ENCODE measurements at regions not wholly inside any gene's neighbourhood (a gene's known extent, or its start where the extent isn't known, plus 50 kb on each side); places are given as distances from the start of the nearest gene placed in this dataset.

DNA sequence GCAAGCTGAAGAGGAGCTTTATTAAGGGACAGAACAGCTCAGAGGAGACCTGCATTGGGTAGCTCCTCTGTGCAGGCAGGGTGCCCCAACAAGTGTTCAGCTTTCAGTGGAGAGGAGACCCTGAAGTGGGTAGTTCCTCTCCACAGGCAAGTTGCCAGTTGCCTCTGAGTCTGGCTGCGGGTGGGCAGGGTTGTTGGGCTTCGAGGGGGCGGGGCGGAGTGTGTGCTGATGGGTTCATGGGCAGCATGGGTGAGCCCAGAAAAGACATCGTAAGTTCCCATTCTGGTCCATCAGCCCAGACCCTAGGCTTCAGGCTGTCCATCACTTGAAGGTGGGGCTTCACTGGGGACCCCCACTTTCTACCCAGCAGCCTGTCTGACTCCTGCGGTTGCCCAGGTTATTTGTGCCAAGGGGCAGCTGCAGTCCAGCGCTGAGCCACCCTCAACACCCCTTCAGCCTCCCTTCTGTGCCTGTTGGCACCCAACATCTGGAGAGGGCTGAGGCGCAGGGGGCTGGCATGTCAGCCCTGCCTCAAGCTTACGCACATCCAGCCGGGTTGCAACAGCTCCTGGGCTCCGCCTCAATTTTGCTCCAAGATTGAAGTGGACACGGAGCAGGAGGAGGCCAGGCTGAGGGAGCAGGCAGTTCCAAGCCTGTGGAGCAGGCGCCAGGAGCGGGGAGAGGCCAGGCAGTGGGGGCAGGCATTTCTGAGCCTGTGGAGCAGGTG is 350.5 kb upstream of the PCDH20 start:
- no peak for DNase-seq (ENCODE audit: low read depth)

DNA sequence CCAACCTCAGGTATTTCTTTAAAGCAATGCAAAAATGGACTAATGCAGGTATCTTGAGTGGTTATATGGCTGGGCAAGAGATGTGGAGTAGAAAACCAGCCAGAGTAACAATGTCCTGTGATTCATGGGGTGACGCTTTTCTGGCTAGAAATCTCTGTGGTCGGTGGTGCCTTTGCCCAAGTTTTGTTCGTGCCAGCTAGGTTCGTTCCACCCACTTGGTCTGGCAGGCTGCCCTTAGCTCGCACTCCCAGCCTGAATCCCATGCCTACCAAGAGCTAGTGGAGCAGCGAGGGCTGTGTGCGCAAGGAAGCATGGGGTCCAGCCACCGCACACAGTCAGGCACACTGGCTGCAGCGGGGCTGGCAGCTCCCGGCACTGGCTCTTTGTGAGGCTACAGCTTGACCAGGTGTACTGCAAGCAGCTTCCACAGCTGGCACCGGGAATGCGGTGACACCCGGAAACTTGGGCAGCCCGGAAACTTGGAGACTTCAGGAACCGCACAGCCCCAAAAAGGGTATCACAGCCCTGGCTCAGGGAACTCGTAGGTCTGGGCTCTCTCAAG is 349.6 kb upstream of the PCDH20 start:
- no peak for DNase-seq (ENCODE audit: low read depth)

DNA sequence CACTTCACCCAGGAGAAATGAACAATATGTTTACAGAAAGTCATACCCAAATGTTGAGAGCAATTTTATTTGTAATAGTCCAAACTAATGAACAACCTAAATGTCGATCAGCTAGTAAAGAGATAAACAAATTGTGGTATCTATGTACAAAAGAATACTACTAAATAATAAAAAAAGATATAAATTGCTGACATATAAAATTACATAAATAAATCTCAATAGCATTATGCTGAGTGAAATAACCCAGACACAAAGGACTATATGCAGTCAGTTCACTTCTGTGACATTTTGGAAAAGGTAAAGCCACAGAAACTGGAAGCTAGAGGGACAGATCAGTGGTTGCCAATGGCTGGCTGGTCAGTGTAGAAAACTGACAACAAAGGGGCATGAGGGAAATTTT is 346.0 kb upstream of the PCDH20 start:
- DNase-seq (ENCODE audit: low read depth): no peak

DNA sequence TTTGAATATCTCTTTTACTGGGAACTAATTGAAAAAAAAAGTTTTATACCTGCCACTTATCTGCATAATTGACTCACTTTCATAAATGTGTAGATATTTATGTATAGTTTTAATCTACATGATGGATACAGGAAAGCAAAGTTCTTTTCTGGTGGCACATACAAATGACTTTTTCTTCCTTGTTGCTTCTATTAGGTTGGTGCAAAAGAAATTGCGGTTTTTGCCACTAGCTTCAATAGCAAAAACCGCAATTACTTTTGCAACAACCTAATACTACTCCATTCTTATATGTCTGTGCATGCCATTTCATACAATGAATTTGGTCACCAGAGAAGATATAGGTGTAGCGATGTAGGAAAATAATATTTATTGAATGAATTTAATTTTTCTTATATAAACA is 344.5 kb upstream of the PCDH20 start:
- DNase-seq (ENCODE audit: low read depth): no peak

DNA sequence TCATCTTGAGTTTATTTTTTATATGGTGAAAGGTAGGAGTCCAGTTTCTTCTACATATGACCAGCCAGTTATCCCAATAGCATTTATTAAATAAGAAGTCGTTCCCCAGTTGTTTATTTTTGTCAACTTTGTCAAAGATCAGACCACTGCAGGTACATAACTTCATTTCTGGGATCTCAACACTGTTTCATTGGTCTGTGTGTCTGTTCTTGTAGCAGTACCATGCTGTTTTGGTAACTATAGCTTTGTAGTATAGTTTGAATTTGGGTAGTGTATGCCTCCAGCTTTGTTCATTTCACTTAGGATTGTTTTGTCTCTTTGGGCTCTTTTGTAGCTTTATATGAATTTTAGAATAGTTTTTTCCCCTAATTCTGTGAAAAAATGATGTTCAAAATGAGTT is 340.4 kb upstream of the PCDH20 start:
- no peak for DNase-seq (ENCODE audit: low read depth)

DNA sequence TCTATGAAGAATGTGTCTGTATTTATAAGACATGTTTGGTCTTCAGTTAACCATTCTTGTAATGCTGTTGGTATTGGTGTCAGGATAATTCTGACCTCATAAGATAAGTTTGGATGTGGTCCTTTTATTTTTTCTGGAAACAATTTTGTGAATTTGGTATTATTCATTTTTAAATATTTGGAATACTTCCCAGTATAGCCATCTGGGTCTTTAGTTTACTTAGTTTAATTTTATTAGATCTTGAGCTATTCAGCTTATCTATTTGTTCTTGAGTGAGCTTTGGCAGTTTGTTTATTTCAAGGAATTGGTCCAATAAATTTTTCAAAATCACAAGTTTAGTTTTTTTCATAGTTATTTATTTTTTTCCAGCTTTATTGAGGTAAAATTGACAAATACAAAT is 335.4 kb upstream of the PCDH20 start:
- no peak for DNase-seq (ENCODE audit: low read depth)

DNA sequence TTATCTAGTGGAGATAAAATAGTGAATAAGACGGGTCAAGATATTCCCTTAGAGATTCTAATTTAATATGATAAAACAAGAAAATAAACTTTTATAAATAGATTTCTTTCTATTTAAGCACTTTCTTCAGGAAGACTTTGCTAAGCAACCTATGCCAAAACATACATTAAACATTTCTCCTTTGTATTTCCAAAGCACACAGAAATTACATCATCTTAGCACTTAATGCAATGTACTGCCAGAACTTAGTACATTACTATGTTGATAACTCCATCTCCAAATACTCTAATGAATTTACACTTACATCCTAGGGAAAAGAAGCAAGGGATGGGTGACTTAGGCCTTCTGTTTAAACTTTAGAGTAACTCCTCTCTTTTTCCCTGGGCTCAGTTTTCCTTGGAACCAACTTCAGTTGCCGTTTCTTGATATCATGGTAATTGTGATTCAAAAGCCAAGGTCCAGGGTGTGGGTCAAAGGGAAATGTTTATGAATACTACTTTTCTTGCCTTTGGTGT is 322.6 kb upstream of the PCDH20 start:
- no peak for DNase-seq (ENCODE audit: low read depth)

DNA sequence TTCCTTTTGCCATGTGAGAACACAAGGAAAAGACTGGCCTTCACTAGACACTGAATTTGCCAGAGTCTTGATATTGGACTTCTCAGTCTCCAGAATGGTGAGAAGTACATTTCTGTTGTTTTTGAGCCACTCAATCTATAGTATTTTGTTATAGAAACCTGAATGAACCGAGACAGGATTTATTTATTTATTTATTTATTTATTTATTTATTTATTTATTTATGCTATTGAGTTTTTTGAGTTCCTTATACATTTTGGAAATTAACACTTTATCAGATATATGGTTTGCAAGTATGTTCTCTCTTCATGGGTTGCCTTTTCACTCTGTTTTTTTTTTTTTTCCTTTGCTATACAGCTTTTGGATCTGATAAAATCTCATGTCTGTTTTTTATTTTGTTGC is 319.0 kb upstream of the PCDH20 start:
- DNase-seq (ENCODE audit: low read depth): no peak

DNA sequence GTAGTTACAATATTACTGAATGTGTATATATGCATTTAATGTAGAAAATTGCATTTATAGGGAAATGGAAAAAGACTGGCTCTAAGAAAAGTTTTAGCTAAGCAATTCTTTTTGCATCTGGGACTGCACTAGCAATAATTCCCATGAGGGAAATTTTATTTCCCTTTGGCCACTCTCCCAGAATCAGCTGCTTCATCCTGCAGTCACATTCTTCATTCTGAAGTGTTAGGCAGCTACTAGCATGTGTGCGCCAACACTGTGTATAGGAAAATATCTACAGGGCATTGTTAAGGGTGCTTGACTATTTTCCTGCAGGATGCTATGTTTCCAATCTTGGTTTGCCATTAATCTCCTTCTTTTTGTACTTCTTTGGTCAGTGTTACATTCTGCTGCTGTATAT is 312.8 kb upstream of the PCDH20 start:
- DNase-seq (ENCODE audit: low read depth): no peak

DNA sequence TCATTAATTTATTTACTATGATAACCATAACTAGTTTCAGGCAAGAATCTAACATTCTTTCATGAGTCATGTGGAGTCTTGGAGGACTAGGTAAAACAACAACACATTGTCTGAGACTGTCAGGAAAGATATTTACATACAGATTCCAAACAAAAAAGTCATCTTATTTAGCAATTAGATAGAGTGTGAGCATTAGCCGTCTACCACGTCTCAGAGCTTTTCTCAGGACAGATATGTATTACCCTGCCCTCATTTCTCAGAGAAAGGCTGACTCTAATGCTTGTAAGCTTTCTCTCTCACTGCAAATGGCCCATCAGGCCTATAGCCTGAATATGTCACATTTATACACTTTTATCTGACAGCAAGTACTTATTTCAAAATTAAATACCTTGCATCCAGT is 312.1 kb upstream of the PCDH20 start:
- DNase-seq (ENCODE audit: low read depth): peak; percentile 1

DNA sequence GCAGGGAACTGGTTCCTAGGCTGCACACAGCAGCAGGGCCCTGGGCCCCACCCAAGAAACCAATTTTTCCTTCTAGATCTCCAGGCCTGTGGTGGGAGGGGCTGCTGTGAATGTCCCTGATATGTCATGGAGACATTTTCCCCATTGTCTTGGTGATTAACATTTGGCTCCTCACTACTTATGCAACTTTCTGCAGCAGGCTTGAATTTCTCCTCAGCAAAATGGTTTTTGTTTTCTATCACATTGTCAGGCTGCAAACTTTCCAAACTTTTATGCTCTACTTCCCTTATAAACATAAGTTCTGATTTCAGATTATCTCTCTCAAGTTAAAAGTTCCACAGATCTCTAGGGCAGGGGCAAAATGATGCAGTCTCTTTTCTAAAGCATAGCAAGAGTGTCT is 310.2 kb upstream of the PCDH20 start:
- no peak for DNase-seq (ENCODE audit: low read depth)

DNA sequence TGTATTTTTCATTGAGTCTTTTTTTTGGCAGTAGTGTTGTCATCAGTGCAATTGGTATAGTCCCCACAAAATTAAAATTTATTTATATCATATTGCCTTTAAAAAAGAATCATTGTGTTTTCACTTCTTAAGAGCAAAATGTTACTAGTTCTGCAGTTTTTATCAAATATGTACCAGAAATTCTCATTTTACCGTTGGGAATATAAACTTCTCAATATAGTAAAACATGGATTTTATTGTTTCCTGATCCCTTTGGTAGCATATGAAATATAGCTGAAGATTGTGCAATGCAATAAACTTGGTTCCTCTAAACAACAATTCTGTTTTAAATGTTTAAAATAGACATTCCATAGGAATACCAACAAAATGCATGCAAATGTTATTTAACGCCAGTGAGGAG is 306.5 kb upstream of the PCDH20 start:
- DNase-seq (ENCODE audit: low read depth): no peak

DNA sequence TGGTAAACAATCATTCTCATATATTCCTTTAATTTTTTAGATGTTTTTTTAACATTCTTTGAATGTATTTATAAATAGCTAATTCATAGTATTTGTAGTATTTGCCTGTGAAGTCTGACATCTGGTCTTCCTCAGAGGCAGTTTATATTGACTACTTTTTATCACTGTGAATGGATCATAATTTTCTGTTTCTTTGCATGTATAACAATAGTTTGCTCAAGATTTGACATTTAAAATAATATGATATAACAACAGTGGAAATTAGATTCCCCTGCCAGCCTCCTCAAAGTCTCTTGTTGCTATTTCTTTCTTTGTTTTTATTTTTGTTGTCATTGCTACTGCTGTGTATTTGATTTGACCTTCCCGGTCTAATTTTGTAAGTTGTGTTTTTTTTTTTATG is 297.0 kb upstream of the PCDH20 start:
- DNase-seq (ENCODE audit: low read depth): no peak

DNA sequence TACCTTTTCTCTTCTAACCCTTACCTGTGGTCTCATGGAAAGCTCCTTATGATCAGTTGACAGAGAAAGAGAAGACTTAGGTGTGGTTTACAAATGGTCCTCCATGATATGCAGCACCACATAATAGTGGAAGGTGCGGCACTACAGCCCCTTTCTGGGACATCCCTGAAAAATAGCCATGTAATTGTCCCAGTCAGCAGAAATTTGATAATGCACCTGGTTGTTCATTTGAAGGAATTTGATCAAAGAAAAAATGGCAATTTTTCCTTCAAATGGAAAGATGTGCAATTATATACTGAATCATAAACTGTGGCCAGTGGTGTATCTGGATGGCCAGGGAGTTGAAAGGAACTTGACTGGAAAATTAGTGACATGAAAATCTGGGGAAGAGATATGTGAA is 293.6 kb upstream of the PCDH20 start:
- DNase-seq (ENCODE audit: low read depth): no peak

DNA sequence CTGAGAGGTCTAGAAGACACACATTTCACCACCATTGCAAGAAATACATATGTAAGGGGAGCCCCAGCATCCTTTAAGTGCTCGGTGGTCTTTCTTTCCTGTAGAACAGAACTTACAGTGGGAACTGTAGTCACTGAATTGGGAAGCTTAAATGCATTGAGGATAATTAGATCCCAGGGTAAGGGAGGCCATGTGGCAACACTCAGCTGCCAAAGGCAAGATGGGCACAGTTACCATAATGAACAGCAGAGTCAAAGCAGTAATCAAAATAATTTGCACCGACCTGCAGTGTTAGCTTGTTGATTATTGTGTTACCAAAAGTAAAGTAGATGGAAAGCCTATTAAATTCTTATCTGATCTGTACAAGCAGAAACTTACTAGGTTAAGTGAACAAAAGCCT is 291.2 kb upstream of the PCDH20 start:
- DNase-seq (ENCODE audit: low read depth): no peak

DNA sequence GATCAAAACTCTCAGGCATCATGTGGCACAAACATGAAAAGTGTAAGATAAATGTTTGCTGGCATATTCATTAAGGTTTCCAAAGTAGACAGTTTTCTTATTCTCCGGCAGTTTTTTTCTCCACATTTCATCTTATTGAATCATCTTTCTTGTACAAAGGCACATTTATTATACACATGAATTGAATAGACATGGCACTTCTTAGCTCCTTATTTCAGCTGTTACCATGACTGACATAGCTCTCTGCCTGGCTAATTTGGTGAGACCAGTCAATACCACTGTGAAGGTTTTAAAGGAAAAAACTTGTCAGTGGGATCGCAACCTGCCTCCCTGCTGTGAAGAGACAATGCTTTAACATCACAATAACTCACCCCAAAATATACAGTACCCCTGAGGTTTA is 285.0 kb upstream of the PCDH20 start:
- DNase-seq (ENCODE audit: low read depth): no peak

DNA sequence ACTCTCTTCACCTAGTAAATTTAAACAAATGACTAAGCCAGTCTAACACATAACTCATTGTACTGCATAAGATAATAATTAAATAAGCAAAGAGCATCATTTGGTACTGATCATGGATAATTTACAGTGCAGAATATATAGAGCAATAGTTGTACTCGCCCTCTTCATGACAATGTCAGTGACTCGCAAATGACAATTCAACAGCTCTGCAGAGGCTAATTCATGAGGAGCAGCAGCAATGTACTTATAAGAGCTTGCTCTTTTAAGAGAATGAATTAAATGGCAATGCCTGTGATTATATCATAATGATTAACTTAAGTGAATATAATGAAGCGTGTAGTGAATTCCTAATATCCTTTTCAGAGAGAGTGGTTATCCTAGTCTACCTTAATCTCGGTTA is 284.5 kb upstream of the PCDH20 start:
- no peak for DNase-seq (ENCODE audit: low read depth)

DNA sequence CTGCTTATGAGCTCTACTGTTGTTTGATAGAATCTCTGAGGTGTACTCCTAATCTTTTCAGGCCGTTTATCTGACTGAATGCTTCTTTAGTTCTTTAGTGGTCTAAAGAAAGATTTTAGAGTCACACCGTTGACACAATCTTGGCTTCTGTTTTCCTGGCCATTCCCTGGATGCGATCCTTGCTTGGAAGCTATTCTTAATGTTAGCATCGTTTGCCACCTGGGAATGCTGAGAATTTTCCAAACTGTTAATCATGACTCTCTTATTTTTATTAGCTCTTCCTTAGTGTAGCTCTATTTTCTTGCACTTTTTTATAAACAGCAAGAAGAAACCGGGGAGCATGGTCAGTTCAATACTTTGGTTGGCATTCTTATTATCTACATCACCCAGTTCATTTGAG is 281.0 kb upstream of the PCDH20 start:
- no peak for DNase-seq (ENCODE audit: low read depth)

DNA sequence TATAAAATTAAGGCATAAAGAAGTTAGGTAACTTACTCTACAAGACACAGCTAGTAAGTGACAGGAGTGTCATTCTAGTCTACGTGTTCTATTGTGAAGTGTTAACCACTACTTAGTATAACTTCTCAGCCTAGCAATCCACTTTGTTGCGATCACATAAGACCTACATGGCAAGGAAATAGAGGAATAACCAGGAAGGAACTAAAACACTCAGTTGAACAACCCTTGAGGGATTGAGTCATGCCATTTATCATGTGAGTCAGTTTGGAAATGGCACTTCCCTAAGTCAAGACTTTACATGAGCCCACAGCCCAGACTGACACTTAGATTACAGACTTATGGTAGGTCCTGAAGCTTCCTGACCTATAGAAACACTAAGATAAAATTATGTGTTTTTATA is 279.5 kb upstream of the PCDH20 start:
- DNase-seq (ENCODE audit: low read depth): no peak

DNA sequence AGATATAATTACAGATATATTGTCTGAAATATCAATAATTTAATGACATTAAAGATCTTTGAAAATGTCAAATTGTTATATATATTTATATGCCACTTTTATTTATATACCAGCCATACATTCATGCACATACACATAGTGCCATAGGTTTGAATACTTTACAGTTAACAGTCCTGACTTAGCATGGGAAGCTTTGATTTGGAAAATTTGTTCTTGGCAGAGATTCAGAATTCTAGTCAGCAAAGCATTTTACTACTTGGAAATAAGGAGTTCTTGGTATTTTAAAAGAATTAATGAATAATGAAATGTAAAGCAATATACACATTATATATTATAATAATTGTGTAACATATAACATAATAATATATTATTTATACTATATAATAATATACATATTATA is 277.0 kb upstream of the PCDH20 start:
- no peak for DNase-seq (ENCODE audit: low read depth)

DNA sequence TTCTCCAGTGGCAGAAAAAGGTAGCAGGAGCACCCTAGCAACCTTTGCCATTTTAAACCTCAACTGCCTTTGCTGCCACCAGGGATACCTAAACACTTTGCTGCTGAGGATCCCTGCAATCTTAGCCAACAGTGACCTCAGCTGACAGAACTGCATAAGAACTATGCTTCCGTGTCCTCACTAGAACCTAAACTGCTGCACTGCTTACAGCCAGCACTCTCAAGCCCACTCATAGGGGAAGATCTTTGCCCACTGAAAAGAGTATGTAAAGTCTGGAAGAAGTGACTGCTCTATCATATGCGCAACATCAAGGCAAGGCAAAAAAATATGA is 270.0 kb upstream of the PCDH20 start:
- no peak for DNase-seq (ENCODE audit: low read depth)

DNA sequence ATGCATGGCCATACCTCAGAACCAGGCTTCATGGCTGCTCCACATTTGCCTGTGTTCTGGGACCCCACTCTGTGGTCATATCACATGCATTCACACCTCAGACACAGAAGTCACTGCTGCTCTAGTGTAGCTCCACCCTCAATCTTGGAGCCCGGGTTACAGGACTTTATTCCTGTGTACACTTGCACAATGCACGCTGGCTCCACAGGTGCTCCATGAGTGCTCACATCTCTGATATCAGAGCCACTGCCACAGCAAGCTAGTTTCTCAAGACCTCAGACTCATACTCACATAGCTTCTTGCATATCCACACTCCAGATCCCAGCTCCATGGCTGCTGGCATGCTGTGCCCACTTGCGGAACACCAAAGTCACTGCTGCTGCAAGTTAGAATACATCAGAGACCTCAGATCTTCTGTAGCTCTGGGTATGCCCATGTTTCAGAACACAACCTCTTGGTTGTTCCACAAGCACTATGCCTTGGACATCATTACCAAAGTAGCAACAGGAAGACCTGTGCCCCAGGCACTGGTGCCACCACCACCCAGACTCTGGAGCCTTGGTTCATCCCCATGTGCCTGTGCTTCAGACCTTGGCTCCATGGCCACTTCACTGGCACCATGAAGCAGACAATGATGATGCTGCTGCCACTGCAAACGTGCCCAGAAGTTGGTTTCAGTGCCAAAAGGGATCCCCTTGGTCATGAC is 269.5 kb upstream of the PCDH20 start:
- DNase-seq (ENCODE audit: low read depth): no peak

DNA sequence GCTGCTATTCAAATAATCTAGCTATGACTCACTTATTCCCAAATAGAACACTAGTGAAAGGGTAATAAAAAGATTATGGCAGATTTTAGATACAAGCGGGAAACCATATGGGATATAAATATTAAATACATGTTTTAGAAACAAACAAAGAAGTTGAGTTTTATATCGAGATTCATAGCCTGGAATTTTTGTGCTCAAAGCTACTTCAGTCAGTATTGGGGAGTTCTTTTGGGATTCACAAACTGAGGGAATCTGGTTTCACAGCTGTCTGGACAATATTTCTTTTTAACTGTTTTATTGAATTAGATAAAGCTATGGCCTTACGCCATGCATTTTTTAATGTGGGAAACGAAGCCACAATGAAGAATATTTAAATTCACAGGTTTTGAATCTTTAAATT is 257.1 kb upstream of the PCDH20 start:
- DNase-seq (ENCODE audit: low read depth): no peak

Data from iris pigment epithelial cell (primary cell).